PC-3 (cell line): ENCODE measurements at regions not wholly inside any gene's neighbourhood (a gene's known extent, or its start where the extent isn't known, plus 50 kb on each side); places are given as distances from the start of the nearest gene placed in this dataset.

Experiments used
- CTCF ChIP-seq: fragments of 300-600 bp; sonication (generic); conservative IDR thresholded peaks from 2 replicates; pipeline ENCODE4 v1.5.1; 2017; ENCODE audit warnings: antibody characterized with exemption, low read depth, mild to moderate bottlenecking, low read length
- EZH2phosphoT487 ChIP-seq: fragments of 300-600 bp; sonication (generic); IDR thresholded peaks from 2 replicates; pipeline ENCODE4 v1.6.1; 2018; ENCODE audit warnings: mild to moderate bottlenecking, antibody characterized with exemption, low read length, borderline replicate concordance

- TF ChIP-seq CTCF (no peak), EZH2phosphoT487 (no peak)
Measured at GRCh38 chr18:24974431-24974830, 377.5 kb downstream of the ZNF521 start.
